ENCODE measurements at regions not wholly inside any gene's neighbourhood (a gene's known extent, or its start where the extent isn't known, plus 50 kb on each side); places are given as distances from the start of the nearest gene placed in this dataset.

DNA sequence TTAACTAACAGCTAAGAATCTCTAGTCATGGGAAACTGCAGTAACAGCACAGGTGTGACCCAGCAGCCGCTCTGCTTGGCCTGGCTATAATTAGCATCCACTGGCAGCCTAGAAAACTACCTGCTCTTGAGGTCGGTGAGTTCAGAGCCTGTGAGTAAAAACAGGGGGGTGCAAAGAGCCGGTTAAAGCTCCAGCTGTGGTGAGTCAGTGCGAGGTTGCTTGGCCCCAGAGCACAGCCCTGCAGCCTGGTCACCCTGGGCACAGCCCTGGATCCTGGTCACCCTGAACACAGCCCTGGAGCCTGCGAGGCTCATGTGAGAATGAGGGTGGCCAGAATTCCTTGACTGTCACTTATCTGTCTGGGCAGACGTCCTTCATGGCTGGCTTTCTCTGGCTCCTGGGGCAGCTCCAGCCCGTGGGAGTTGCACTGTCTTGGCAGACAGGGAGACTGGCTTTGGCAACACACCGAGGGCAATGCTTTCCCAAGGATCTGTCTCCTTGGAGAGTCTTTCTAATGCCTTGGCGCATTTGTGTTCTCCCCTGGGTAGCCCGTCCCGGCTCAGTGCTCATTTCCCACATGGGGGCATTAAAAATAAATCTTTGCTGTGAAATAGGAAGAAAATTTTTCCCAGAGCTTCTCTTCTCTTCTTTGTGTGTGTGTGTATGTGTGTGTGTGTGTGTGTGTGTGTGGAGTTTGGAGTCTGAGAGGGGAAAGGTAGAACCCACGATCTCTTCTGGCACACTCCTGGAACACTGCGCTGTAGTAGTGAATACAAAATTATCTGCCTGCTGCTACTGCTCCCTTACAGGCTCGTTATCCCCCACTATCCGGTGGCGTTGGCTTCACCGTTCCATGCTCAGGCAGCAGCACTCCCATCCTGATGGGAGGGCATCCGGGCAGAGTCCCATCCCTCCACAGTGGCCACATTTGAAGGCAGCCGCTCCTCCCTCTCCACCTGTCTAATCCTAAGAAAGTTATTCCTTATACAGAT, 250.2 kb upstream of the MEX3C start:
- TF ChIP-seq SUZ12 (IDR thresholded peaks at IDR 0.05) = no peak
- no peak for TF ChIP-seq CTBP1 (IDR thresholded peaks at IDR 0.05; ENCODE audit: borderline replicate concordance)
- no peak for TF ChIP-seq LEF1 (IDR thresholded peaks at IDR 0.05; ENCODE audit: borderline replicate concordance)
- TF ChIP-seq ELF4 (IDR thresholded peaks at IDR 0.05) = no peak
- no peak for TF ChIP-seq FOXM1 (IDR thresholded peaks at IDR 0.05; ENCODE audit: borderline replicate concordance)
- TF ChIP-seq FOXA1 (IDR thresholded peaks at IDR 0.05) = no peak
- no peak for TF ChIP-seq SP1 (IDR thresholded peaks at IDR 0.05)
- no peak for TF ChIP-seq FOXK2 (IDR thresholded peaks at IDR 0.05)
- TF ChIP-seq L3MBTL2 (conservative IDR thresholded peaks at IDR 0.05) = no peak
- no peak for TF ChIP-seq ARNT (IDR thresholded peaks at IDR 0.05)
- TF ChIP-seq NFRKB (IDR thresholded peaks at IDR 0.05) = no peak
- TF ChIP-seq HDGF (IDR thresholded peaks at IDR 0.05; ENCODE audit: borderline replicate concordance) = no peak
- TF ChIP-seq BHLHE40 (IDR thresholded peaks at IDR 0.05; ENCODE audit: borderline replicate concordance) = no peak
- TF ChIP-seq ZNF384 (IDR thresholded peaks at IDR 0.05) = no peak
